H1 (cell line): ENCODE measurements at regions not wholly inside any gene's neighbourhood (a gene's known extent, or its start where the extent isn't known, plus 50 kb on each side); places are given as distances from the start of the nearest gene placed in this dataset.

Source experiments
- CHD1 ChIP-seq: IDR thresholded peaks from 2 replicates; pipeline ENCODE4 v1.6.1; 2012; ENCODE audit warnings: low read depth, low read length, improper control_type of control experiment
- CTCF ChIP-seq, 3 experiments: IDR thresholded peaks; 1 replicate in 2 of 3; 2 replicates in 1 of 3; pipeline versions ENCODE4 v1.5.1 to v1.6.1; 2011; ENCODE audit warnings: low read length in 3 of 3, mild to moderate bottlenecking in 3 of 3, inconsistent platforms in 2 of 3, low read depth in 1 of 3, moderate library complexity in 1 of 3; ENCODE audit not compliant: insufficient read depth in 1 of 3; ENCODE audit errors: control extremely low read depth in 1 of 3
- HDAC6 ChIP-seq: IDR thresholded peaks from one replicate; pipeline ENCODE4 v1.7.1; 2012; ENCODE audit warnings: low read depth, mild to moderate bottlenecking, inconsistent platforms, low read length, moderate library complexity
- MAX ChIP-seq: IDR thresholded peaks from 2 replicates; pipeline ENCODE4 v1.6.1; 2012; ENCODE audit warnings: inconsistent platforms
- POLR2A ChIP-seq, 2 experiments: IDR thresholded peaks; 1 replicate in 1 of 2; 2 replicates in 1 of 2; pipeline ENCODE4 v1.6.1; 2011; ENCODE audit warnings: low read depth in 2 of 2, low read length in 2 of 2, mild to moderate bottlenecking in 2 of 2; ENCODE audit errors: control extremely low read depth in 1 of 2
- RAD21 ChIP-seq, 2 experiments: IDR thresholded peaks in 1 of 2; conservative IDR thresholded peaks in 1 of 2; 2 replicates each; pipeline ENCODE4 v1.6.1; 2011; ENCODE audit warnings: low read depth in 2 of 2, low read length in 2 of 2, improper control_type of control experiment in 1 of 2, inconsistent platforms in 1 of 2, mild to moderate bottlenecking in 1 of 2, moderate library complexity in 1 of 2
- TAF1 ChIP-seq: IDR thresholded peaks from 2 replicates; pipeline ENCODE4 v1.6.1; 2011; ENCODE audit warnings: mild to moderate bottlenecking, low read depth, low read length
- TCF12 ChIP-seq: IDR thresholded peaks from 2 replicates; pipeline ENCODE4 v1.6.1; 2011; ENCODE audit warnings: low read depth, mild to moderate bottlenecking, low read length
- ZNF274 ChIP-seq: IDR thresholded peaks from 2 replicates; pipeline ENCODE4 v1.7.0; 2012; ENCODE audit warnings: low read length, borderline replicate concordance; ENCODE audit errors: extremely low read depth

- peak in 2 of 3 experiments; percentile 37 to 39; a peak in 2 of 4 replicates for TF ChIP-seq CTCF (IDR thresholded peaks at IDR 0.05; ENCODE audit: control extremely low read depth in 1 of 3, insufficient read depth in 1 of 3, low read depth in 1 of 3, low read length in 3 of 3)
- no peak for TF ChIP-seq TAF1
- TF ChIP-seq POLR2A (IDR thresholded peaks at IDR 0.05; ENCODE audit: control extremely low read depth in 1 of 2, low read depth in 2 of 2, low read length in 2 of 2), result no peak
- no peak for TF ChIP-seq ZNF274
- no peak for TF ChIP-seq CHD1
- TF ChIP-seq TCF12, result no peak
- no peak for TF ChIP-seq MAX
- TF ChIP-seq HDAC6, result no peak
- TF ChIP-seq RAD21 (IDR thresholded peaks at IDR 0.05 in 1 of 2, conservative IDR thresholded peaks at IDR 0.05 in 1 of 2; ENCODE audit: low read depth in 2 of 2, low read length in 2 of 2), result peak; percentile 29 to 49
Measured at GRCh38 chr6:45721665-45722064, 294.0 kb downstream of the CLIC5 start.
